ENCODE measurements at regions not wholly inside any gene's neighbourhood (a gene's known extent, or its start where the extent isn't known, plus 50 kb on each side); places are given as distances from the start of the nearest gene placed in this dataset.

DNA sequence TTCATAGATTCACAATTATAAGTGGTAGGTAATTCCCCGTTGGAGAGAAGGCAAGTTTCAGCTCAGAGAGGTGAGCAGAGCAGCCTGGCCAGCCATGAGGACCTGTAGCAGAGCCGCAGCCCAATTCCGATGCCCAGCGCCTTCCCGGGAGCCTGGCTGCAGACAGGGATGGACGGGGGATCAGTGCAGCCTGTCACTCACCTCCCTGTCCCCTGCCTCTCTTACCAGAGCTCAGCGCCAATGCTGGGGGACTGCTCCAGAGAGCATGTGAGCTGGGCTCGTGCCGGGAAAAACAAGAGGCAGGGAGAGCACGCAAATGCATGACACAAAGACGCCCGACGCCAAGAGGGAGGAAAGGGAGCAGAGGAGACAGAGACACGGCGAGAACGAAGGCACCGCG lies 231.9 kb downstream of the BCL11B start:
- no peak for ATAC-seq (ENCODE audit: low read depth)
- H3K4me3 ChIP-seq (ENCODE audit: severe bottlenecking): no peak overlapping the region
- no peaks in the 10 kb centered on the region for H3K36me3 ChIP-seq (ENCODE audit: low read depth)
- TF ChIP-seq, protein P1, sequence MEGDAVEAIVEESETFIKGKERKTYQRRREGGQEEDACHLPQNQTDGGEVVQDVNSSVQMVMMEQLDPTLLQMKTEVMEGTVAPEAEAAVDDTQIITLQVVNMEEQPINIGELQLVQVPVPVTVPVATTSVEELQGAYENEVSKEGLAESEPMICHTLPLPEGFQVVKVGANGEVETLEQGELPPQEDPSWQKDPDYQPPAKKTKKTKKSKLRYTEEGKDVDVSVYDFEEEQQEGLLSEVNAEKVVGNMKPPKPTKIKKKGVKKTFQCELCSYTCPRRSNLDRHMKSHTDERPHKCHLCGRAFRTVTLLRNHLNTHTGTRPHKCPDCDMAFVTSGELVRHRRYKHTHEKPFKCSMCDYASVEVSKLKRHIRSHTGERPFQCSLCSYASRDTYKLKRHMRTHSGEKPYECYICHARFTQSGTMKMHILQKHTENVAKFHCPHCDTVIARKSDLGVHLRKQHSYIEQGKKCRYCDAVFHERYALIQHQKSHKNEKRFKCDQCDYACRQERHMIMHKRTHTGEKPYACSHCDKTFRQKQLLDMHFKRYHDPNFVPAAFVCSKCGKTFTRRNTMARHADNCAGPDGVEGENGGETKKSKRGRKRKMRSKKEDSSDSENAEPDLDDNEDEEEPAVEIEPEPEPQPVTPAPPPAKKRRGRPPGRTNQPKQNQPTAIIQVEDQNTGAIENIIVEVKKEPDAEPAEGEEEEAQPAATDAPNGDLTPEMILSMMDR (IDR thresholded peaks at IDR 0.05; ENCODE audit: poor library complexity, severe bottlenecking): no peak
- H3K27me3 ChIP-seq (ENCODE audit: insufficient read depth, poor library complexity, severe bottlenecking): no peaks in the 10 kb centered on the region
- no peak overlapping the region for H3K27ac ChIP-seq (ENCODE audit: poor library complexity, severe bottlenecking)
- DNase-seq (ENCODE audit: low spot score): no peak
- H3K9me3 ChIP-seq (ENCODE audit: severe bottlenecking): no peaks in the 10 kb centered on the region
- H3K4me1 ChIP-seq (ENCODE audit: insufficient read depth, poor library complexity, severe bottlenecking): peaks cover 17% of the 10 kb centered on the region

DNA sequence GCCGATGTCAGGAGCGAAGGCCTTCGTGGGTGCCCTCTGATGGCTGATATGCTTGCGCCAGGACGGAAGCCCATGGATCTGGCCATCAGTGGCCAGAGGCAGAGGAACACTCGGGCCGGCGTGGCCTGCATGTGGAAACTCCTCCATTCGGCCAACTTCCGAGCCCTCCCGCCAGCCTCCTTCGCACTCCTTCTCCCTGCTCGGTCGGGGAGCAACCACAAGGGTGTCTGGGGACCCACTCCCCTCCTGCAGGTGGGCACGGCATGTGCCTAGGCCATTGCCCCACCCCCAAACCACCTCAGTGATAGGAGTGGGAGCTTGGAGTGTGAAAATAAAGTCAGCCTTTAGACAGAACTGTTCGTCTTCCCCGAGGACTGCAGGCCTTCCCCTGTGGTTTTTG lies 231.3 kb downstream of the BCL11B start:
- no peak for ATAC-seq (ENCODE audit: low read depth)
- no peaks in the 10 kb centered on the region for H3K36me3 ChIP-seq (ENCODE audit: low read depth)
- DNase-seq (ENCODE audit: low spot score): no peak
- TF ChIP-seq, protein P1 (IDR thresholded peaks at IDR 0.05; ENCODE audit: poor library complexity, severe bottlenecking): no peak
- no peaks in the 10 kb centered on the region for H3K27me3 ChIP-seq (ENCODE audit: insufficient read depth, poor library complexity, severe bottlenecking)
- no peaks in the 10 kb centered on the region for H3K9me3 ChIP-seq (ENCODE audit: severe bottlenecking)
- H3K4me3 ChIP-seq (ENCODE audit: severe bottlenecking): no peak overlapping the region
- H3K4me1 ChIP-seq (ENCODE audit: insufficient read depth, poor library complexity, severe bottlenecking): peaks cover 11% of the 10 kb centered on the region
- H3K27ac ChIP-seq (ENCODE audit: poor library complexity, severe bottlenecking): no peak overlapping the region

DNA sequence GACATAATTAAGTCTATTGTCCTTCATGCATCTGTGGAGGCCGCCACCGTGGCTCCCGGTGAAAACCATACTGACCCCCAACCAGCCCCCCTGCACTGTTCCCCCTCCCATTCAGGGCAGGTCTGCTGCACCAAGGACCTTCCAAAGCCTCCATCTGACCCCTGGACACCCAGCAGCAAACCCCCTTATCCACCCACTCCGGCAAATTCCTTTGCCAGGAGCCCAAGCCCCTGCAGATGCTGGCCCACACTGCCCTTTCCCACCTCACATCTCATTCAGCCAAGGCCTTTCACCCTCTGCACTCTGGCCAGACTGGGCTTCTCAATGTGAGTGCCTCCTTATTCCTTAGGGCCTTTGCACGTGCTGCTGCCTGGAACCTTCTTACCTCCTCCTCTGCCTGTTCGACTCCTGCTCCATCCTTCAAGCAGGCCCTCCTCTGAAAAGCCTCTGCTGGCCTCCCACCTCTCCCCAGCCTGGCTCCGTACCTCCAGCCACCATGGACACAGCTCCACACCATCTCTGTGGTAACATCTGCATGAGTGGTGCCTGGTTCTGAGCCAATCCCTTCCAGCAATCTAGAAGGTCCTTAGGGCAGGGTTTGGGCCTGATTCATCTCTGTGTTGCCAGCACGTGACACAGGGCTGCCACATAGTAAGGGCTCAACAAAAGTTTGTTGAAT lies 230.7 kb downstream of the BCL11B start:
- no peaks in the 10 kb centered on the region for H3K27me3 ChIP-seq (ENCODE audit: insufficient read depth, poor library complexity, severe bottlenecking)
- H3K27ac ChIP-seq (ENCODE audit: poor library complexity, severe bottlenecking): no peak overlapping the region
- DNase-seq (ENCODE audit: low spot score): no peak
- no peaks in the 10 kb centered on the region for H3K36me3 ChIP-seq (ENCODE audit: low read depth)
- TF ChIP-seq, protein P1 (IDR thresholded peaks at IDR 0.05; ENCODE audit: poor library complexity, severe bottlenecking): no peak
- ATAC-seq (ENCODE audit: low read depth): no peak
- H3K4me1 ChIP-seq (ENCODE audit: insufficient read depth, poor library complexity, severe bottlenecking): peaks cover 8% of the 10 kb centered on the region
- H3K9me3 ChIP-seq (ENCODE audit: severe bottlenecking): no peaks in the 10 kb centered on the region
- H3K4me3 ChIP-seq (ENCODE audit: severe bottlenecking): no peak overlapping the region

DNA sequence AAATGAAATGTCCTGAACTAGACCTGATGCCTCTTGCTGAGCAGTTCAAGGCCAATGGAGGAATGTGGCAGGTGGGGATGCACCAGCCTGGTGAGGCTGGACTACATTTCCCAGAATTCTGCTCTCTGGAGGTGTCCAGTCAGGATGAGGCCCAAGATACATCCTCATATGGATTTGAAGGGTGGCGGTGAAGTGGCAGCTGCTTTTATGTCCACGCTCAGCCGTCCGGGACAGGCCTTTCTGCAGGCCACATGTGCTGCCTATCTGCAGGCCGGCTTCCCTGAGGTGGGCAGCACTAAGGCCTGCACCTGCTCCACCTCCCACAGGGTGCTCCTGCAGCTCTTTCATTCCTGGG lies 230.2 kb downstream of the BCL11B start:
- ATAC-seq (ENCODE audit: low read depth) (peak; percentile 41; the same call in 2 of the 3 replicates), DNase-seq (ENCODE audit: low spot score) (no peak)
- H3K4me3 ChIP-seq (ENCODE audit: severe bottlenecking): no peak overlapping the region
- TF ChIP-seq, protein P1 (IDR thresholded peaks at IDR 0.05; ENCODE audit: poor library complexity, severe bottlenecking): no peak
- peaks cover 2% of the 10 kb centered on the region for H3K4me1 ChIP-seq (ENCODE audit: insufficient read depth, poor library complexity, severe bottlenecking)
- no peaks in the 10 kb centered on the region for H3K36me3 ChIP-seq (ENCODE audit: low read depth)
- no peaks in the 10 kb centered on the region for H3K9me3 ChIP-seq (ENCODE audit: severe bottlenecking)
- no peak overlapping the region for H3K27ac ChIP-seq (ENCODE audit: poor library complexity, severe bottlenecking)
- no peaks in the 10 kb centered on the region for H3K27me3 ChIP-seq (ENCODE audit: insufficient read depth, poor library complexity, severe bottlenecking)

All from RWPE2 (cell line).